Vagina (tissue), 2 donors: ENCODE measurements at regions not wholly inside any gene's neighbourhood (a gene's known extent, or its start where the extent isn't known, plus 50 kb on each side); places are given as distances from the start of the nearest gene placed in this dataset.

Experiments
- POLR2A ChIP-seq, 2 donors: fragments of 450-650 bp; IDR thresholded peaks; one replicate each; pipeline ENCODE4 v1.6.1; 2017; ENCODE audit warnings: antibody characterized with exemption in 2 of 2, mild to moderate bottlenecking in 2 of 2, moderate library complexity in 2 of 2
- POLR2AphosphoS5 ChIP-seq, 2 donors: sonication (generic); formaldehyde crosslinking; IDR thresholded peaks; one replicate each; pipeline ENCODE4 v1.9.0; 2017; ENCODE audit warnings: antibody characterized with exemption in 2 of 2, mild to moderate bottlenecking in 2 of 2, low read depth in 1 of 2; ENCODE audit not compliant: insufficient read depth in 1 of 2
- TF ChIP-seq, protein P1 (sequence below), 3 experiments: fragments of 450-650 bp in 2 of 3; fragments of 200-600 bp in 1 of 3; sonication (generic) in 1 of 3; IDR thresholded peaks; one replicate each; pipeline ENCODE4 v1.5.1; 2017 to 2019; ENCODE audit warnings: antibody characterized with exemption in 3 of 3, mild to moderate bottlenecking in 2 of 3, moderate library complexity in 2 of 3

DNA sequence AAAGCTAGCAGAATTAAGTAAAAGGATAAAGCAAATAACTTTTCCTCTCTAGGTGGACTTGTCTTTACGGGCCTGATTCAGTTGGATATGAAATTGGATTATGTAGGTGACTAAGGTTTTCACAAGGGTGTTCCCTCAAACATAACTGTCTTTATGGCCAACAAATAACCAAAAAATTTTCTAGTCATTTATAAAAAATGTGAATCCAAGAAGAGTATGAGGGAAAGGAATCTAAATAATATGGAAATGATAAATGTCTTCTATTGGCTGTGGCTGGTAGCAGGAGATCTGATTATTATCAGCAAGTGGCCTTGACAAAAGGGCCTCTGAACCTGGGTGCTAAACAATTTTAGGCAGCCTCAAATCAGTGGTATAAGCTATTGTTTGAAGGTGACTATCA lies 594.0 kb upstream of the UBE2E2 start:
- TF ChIP-seq, protein P1, sequence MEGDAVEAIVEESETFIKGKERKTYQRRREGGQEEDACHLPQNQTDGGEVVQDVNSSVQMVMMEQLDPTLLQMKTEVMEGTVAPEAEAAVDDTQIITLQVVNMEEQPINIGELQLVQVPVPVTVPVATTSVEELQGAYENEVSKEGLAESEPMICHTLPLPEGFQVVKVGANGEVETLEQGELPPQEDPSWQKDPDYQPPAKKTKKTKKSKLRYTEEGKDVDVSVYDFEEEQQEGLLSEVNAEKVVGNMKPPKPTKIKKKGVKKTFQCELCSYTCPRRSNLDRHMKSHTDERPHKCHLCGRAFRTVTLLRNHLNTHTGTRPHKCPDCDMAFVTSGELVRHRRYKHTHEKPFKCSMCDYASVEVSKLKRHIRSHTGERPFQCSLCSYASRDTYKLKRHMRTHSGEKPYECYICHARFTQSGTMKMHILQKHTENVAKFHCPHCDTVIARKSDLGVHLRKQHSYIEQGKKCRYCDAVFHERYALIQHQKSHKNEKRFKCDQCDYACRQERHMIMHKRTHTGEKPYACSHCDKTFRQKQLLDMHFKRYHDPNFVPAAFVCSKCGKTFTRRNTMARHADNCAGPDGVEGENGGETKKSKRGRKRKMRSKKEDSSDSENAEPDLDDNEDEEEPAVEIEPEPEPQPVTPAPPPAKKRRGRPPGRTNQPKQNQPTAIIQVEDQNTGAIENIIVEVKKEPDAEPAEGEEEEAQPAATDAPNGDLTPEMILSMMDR (IDR thresholded peaks at IDR 0.05), result no peak
- TF ChIP-seq POLR2A (IDR thresholded peaks at IDR 0.05) (no peak), POLR2AphosphoS5 (IDR thresholded peaks at IDR 0.05; ENCODE audit: insufficient read depth in 1 of 2, low read depth in 1 of 2) (no peak)
